ENCODE measurements at regions not wholly inside any gene's neighbourhood (a gene's known extent, or its start where the extent isn't known, plus 50 kb on each side); places are given as distances from the start of the nearest gene placed in this dataset.

- TF ChIP-seq CTCF (conservative IDR thresholded peaks at IDR 0.05), result no peak
- TF ChIP-seq ZFX (IDR thresholded peaks at IDR 0.05), result no peak
Measured at GRCh38 chrX:43581888-43582539, 74.1 kb upstream of the MAOA start.
